OCI-LY1 (cell line): ENCODE measurements at regions not wholly inside any gene's neighbourhood (a gene's known extent, or its start where the extent isn't known, plus 50 kb on each side); places are given as distances from the start of the nearest gene placed in this dataset.

Source experiments
- H2AFZ ChIP-seq: fragments of 200-600 bp; sonication (generic), shearing (Covaris generic); 2 replicates; pipeline ENCODE4 v1.6.0; 2014; ENCODE audit warnings: antibody characterized with exemption, mild to moderate bottlenecking, low read length
- H3F3A ChIP-seq: fragments of 200-600 bp; sonication (generic), shearing (Covaris generic); 2 replicates; pipeline ENCODE4 v1.6.0; 2014; ENCODE audit warnings: mild to moderate bottlenecking, antibody characterized with exemption, low read length, moderate library complexity; ENCODE audit not compliant: insufficient read depth
- H3K27ac ChIP-seq: fragments of 200-600 bp; sonication (generic); 2 replicates; pipeline ENCODE4 v1.5.1; 2014; ENCODE audit warnings: low read length, mixed run types, mild to moderate bottlenecking, low read depth; ENCODE audit not compliant: poor library complexity, severe bottlenecking
- H3K27me3 ChIP-seq: fragments of 200-600 bp; sonication (generic); 2 replicates; pipeline ENCODE4 v1.6.0; 2014; ENCODE audit warnings: antibody characterized with exemption, mild to moderate bottlenecking, low read length, moderate library complexity; ENCODE audit not compliant: insufficient read depth
- H3K36me3 ChIP-seq: fragments of 200-600 bp; sonication (generic); 2 replicates; pipeline ENCODE4 v1.6.1; 2014; ENCODE audit warnings: mild to moderate bottlenecking, antibody characterized with exemption, low read length, moderate library complexity, mixed read lengths; ENCODE audit not compliant: insufficient read depth
- H3K4me1 ChIP-seq: fragments of 200-600 bp; sonication (generic); 2 replicates; pipeline ENCODE4 v1.5.1; 2014; ENCODE audit warnings: mild to moderate bottlenecking, low read length, moderate library complexity; ENCODE audit not compliant: insufficient read depth, severe bottlenecking
- H3K4me2 ChIP-seq: fragments of 200-600 bp; sonication (generic), shearing (Covaris generic); 2 replicates; pipeline ENCODE4 v1.6.1; 2014; ENCODE audit warnings: low read length
- H3K4me3 ChIP-seq: fragments of 200-600 bp; sonication (generic); 2 replicates; pipeline ENCODE4 v1.5.1; 2014; ENCODE audit warnings: low read length, low read depth, mild to moderate bottlenecking, mixed read lengths; ENCODE audit not compliant: poor library complexity, severe bottlenecking
- H3K79me2 ChIP-seq: fragments of 200-600 bp; shearing (Covaris generic); 2 replicates; pipeline ENCODE4 v1.6.1; 2016; ENCODE audit warnings: mixed run types, low read length, mixed read lengths; ENCODE audit not compliant: insufficient read depth
- H3K9ac ChIP-seq: fragments of 200-600 bp; sonication (generic), shearing (Covaris generic); 2 replicates; pipeline ENCODE4 v1.6.1; 2014; ENCODE audit warnings: mild to moderate bottlenecking, low read length, mixed read lengths
- H3K9me2 ChIP-seq: fragments of 200-600 bp; sonication (generic), shearing (Covaris generic); 2 replicates; pipeline ENCODE4 v1.6.1; 2014; ENCODE audit warnings: low read depth, mild to moderate bottlenecking, low read length, mixed read lengths
- H3K9me3 ChIP-seq: fragments of 200-600 bp; shearing (Covaris generic); 2 replicates; pipeline ENCODE4 v1.6.1; 2014; ENCODE audit warnings: low read length, mixed read lengths
- H4K20me1 ChIP-seq: fragments of 200-600 bp; sonication (generic), shearing (Covaris generic); 2 replicates; pipeline ENCODE4 v1.6.0; 2016; ENCODE audit warnings: mild to moderate bottlenecking, low read length; ENCODE audit not compliant: insufficient read depth
- CTCF ChIP-seq: fragments of 200-600 bp; sonication (generic), shearing (Covaris generic); IDR thresholded peaks from 2 replicates; pipeline ENCODE4 v1.5.1; 2017; ENCODE audit warnings: mild to moderate bottlenecking, antibody characterized with exemption, low read length, moderate library complexity, mixed read lengths
- EZH2 ChIP-seq: fragments of 200-600 bp; sonication (generic), shearing (Covaris generic); IDR thresholded peaks from 2 replicates; pipeline ENCODE4 v1.8.0; 2017; ENCODE audit warnings: borderline replicate concordance, mixed run types, mild to moderate bottlenecking, antibody characterized with exemption, low read length, moderate library complexity, mixed read lengths

- no peak overlapping the region for H2AFZ ChIP-seq
- no peaks in the 10 kb centered on the region for H3K9me2 ChIP-seq
- H3K27me3 ChIP-seq: no peaks in the 10 kb centered on the region
- H3K9ac ChIP-seq: no peak overlapping the region
- H3K4me1 ChIP-seq: no peaks in the 10 kb centered on the region
- H3K9me3 ChIP-seq: no peaks in the 10 kb centered on the region
- no peak overlapping the region for H3K4me2 ChIP-seq
- H3K36me3 ChIP-seq: no peaks in the 10 kb centered on the region
- no peaks in the 10 kb centered on the region for H3F3A ChIP-seq
- no peaks in the 10 kb centered on the region for H4K20me1 ChIP-seq
- H3K79me2 ChIP-seq: no peaks in the 10 kb centered on the region
- no peak overlapping the region for H3K4me3 ChIP-seq
- no peak for TF ChIP-seq EZH2
- no peak for TF ChIP-seq CTCF
- H3K27ac ChIP-seq: no peak overlapping the region
Observed at GRCh38 chr19:30911491-30911890, 437.7 kb downstream of the TSHZ3 start.

DNA sequence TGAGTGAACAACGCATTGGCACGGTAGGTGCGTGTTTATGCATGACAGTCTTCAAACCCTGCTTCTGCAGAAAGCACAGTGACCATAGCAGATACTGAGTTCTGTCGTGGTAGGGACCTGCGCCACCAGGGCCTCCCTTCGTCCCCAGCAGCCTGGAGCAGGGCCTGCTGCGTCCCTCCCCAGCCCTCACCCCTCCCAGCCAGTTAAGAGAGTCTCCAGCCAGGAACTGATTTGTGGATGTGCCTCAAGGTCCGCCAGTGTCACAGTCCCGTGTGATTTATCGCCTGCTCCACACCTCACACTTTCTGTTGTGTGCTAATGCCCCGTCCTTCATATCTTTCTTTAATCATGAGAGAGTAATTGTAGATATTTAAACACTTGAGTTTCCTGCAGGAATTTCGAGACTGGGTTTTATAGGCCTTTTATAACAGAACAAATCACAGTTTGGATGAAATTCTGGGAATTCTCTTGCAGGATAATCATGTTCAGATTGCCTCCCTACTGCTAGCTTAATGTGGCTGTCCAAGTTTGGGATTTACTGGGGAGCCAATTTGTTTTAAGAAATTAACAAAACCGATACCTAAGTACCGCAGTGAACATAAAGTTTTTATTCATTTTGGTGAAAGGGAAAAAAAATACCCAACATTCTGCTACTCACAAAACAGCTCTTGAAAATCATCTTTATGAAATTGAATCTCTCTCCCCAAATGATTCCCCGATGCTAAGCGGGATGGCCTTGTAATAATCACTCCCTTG is 438.6 kb downstream of the TSHZ3 start:
- Histone ChIP-seq H3K9me2 (no peaks in the 10 kb centered on the region), H2AFZ (no peak overlapping the region), H4K20me1 (no peaks in the 10 kb centered on the region), H3F3A (no peaks in the 10 kb centered on the region), H3K4me1 (no peaks in the 10 kb centered on the region), H3K9ac (no peak overlapping the region), H3K4me3 (no peak overlapping the region), H3K27ac (no peak overlapping the region), H3K9me3 (no peaks in the 10 kb centered on the region), H3K79me2 (no peaks in the 10 kb centered on the region), H3K36me3 (no peaks in the 10 kb centered on the region), H3K4me2 (no peak overlapping the region), H3K27me3 (no peaks in the 10 kb centered on the region)
- no peak for TF ChIP-seq EZH2
- no peak for TF ChIP-seq CTCF

DNA sequence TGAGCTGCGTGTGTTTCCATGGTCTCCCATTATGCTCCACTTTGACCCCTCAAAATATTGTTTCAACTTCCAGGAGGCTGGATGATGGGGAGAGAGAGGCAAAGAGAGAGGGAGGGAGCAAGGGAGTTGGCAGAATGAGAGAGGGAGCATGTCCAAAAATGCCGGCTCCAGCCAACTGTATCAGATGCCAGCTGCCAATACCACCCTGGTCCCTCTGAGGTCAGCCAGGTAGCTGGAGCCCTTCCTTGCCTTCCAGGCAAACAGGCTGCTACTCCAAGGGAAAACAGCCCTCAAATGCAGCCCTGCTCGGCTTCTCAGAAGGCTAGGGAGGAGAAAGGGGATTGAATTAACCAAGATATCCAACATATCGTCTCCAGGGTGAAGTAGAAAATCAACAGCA is 440.0 kb downstream of the TSHZ3 start:
- H3F3A ChIP-seq: no peaks in the 10 kb centered on the region
- no peak overlapping the region for H3K4me2 ChIP-seq
- no peaks in the 10 kb centered on the region for H3K9me2 ChIP-seq

More for the DNA sequence above, 440.0 kb downstream of the TSHZ3 start:
- Histone ChIP-seq H3K4me1 (no peaks in the 10 kb centered on the region), H2AFZ (no peak overlapping the region), H3K4me3 (no peak overlapping the region), H3K27me3 (no peaks in the 10 kb centered on the region), H3K9ac (no peak overlapping the region), H3K36me3 (no peaks in the 10 kb centered on the region), H3K79me2 (no peaks in the 10 kb centered on the region), H4K20me1 (no peaks in the 10 kb centered on the region), H3K27ac (no peak overlapping the region), H3K9me3 (no peaks in the 10 kb centered on the region)
- TF ChIP-seq CTCF (no peak), EZH2 (no peak)
